Naive B cell (primary cell): ENCODE measurements at regions not wholly inside any gene's neighbourhood (a gene's known extent, or its start where the extent isn't known, plus 50 kb on each side); places are given as distances from the start of the nearest gene placed in this dataset.

Experiments
- ATAC-seq, 2 donors: fragments of 150-1000 bp; cut with Tn5 transposase; 2 replicates each; pipeline ENCODE4 v1.10.0; 2021; ENCODE audit warnings: low read depth in 2 of 2, mild to moderate bottlenecking in 2 of 2, moderate library complexity in 2 of 2
- DNase-seq: peaks from one replicate; pipeline ENCODE4 v3.0.0; 2022
- H3K27ac Mint-ChIP-seq, 6 donors: one replicate each; pipeline ENCODE4 v1.8.0; 2020 to 2022; ENCODE audit warnings: mild to moderate bottlenecking in 6 of 6, mixed read lengths in 6 of 6, moderate library complexity in 5 of 6, inconsistent platforms in 2 of 6
- H3K27me3 Mint-ChIP-seq, 3 donors: one replicate each; pipeline ENCODE4 v1.8.0; 2021 to 2022; ENCODE audit warnings: mixed read lengths in 3 of 3, mild to moderate bottlenecking in 1 of 3
- H3K36me3 Mint-ChIP-seq, 2 donors: one replicate each; pipeline ENCODE4 v1.8.0; 2020 to 2022; ENCODE audit warnings: mixed read lengths in 2 of 2, inconsistent platforms in 1 of 2, mild to moderate bottlenecking in 1 of 2
- H3K4me1 Mint-ChIP-seq, 3 donors: one replicate each; pipeline ENCODE4 v1.8.0; 2020 to 2022; ENCODE audit warnings: mixed read lengths in 3 of 3, inconsistent platforms in 1 of 3, mild to moderate bottlenecking in 1 of 3, moderate library complexity in 1 of 3
- H3K4me3 Mint-ChIP-seq, 8 donors: one replicate each; pipeline ENCODE4 v1.8.0; 2020 to 2022; ENCODE audit warnings: mild to moderate bottlenecking in 8 of 8, mixed read lengths in 8 of 8, moderate library complexity in 8 of 8, inconsistent platforms in 2 of 8
- H3K9me3 Mint-ChIP-seq, 7 donors: one replicate each; pipeline ENCODE4 v1.8.0; 2020 to 2022; ENCODE audit warnings: mixed read lengths in 7 of 7, mild to moderate bottlenecking in 5 of 7, inconsistent platforms in 2 of 7, moderate library complexity in 1 of 7

GRCh38 chr7:121474301-121474673 is 78.2 kb upstream of the FAM3C start:
- H3K4me3 Mint-ChIP-seq = no peak overlapping the region
- H3K36me3 Mint-ChIP-seq = no peaks in the 10 kb centered on the region
- ATAC-seq (no peak), DNase-seq (no peak)
- H3K9me3 Mint-ChIP-seq = peaks cover 0 to 2% (median 0%) of the 10 kb centered on the region in 7 donors
- H3K4me1 Mint-ChIP-seq = no peaks in the 10 kb centered on the region
- H3K27ac Mint-ChIP-seq = peak overlapping the region in 1 of 6 donors; percentile 10
- H3K27me3 Mint-ChIP-seq = no peaks in the 10 kb centered on the region

GRCh38 chr7:121473645-121474300 is 77.7 kb upstream of the FAM3C start:
- DNase-seq = no peak
- no peak for ATAC-seq
- no peaks in the 10 kb centered on the region for H3K27me3 Mint-ChIP-seq
- no peak overlapping the region for H3K4me3 Mint-ChIP-seq
- H3K9me3 Mint-ChIP-seq = peaks cover 0 to 2% (median 0%) of the 10 kb centered on the region in 7 donors
- H3K36me3 Mint-ChIP-seq = no peaks in the 10 kb centered on the region
- no peaks in the 10 kb centered on the region for H3K4me1 Mint-ChIP-seq
- H3K27ac Mint-ChIP-seq = peak overlapping the region in 1 of 6 donors; percentile 10

- Mint-ChIP-seq H3K9me3 (peaks cover 0 to 2% (median 0%) of the 10 kb centered on the region in 7 donors), H3K27ac (no peak overlapping the region), H3K36me3 (no peaks in the 10 kb centered on the region), H3K4me3 (no peak overlapping the region), H3K27me3 (peaks cover 4 to 11% (median 9%) of the 10 kb centered on the region in 3 donors), H3K4me1 (no peaks in the 10 kb centered on the region)
- ATAC-seq (no peak), DNase-seq (no peak)
Measured at GRCh38 chr7:121466455-121466854, 70.3 kb upstream of the FAM3C start.

- Mint-ChIP-seq H3K9me3 (peaks cover 0 to 3% (median 0%) of the 10 kb centered on the region in 7 donors), H3K4me3 (no peak overlapping the region), H3K27me3 (peaks cover 6 to 18% (median 9%) of the 10 kb centered on the region in 3 donors), H3K27ac (no peak overlapping the region), H3K36me3 (no peaks in the 10 kb centered on the region), H3K4me1 (no peaks in the 10 kb centered on the region)
- no peak for DNase-seq
- no peak for ATAC-seq
Measured at GRCh38 chr7:121459148-121459547, 63.0 kb upstream of the FAM3C start.

GRCh38 chr7:121456785-121457359 is 60.8 kb upstream of the FAM3C start:
- Mint-ChIP-seq H3K36me3 (no peaks in the 10 kb centered on the region), H3K27me3 (peaks cover 0 to 9% (median 5%) of the 10 kb centered on the region in 3 donors), H3K4me1 (peaks cover 2 to 8% (median 3%) of the 10 kb centered on the region in 3 donors), H3K27ac (no peak overlapping the region), H3K9me3 (peaks cover 0 to 11% (median 3%) of the 10 kb centered on the region in 7 donors), H3K4me3 (no peak overlapping the region)
- ATAC-seq (no peak), DNase-seq (no peak)

- ATAC-seq (no peak), DNase-seq (no peak)
- peaks cover 8 to 16% (median 10%) of the 10 kb centered on the region in 3 donors for H3K4me1 Mint-ChIP-seq
- H3K27ac Mint-ChIP-seq = no peak overlapping the region
- H3K4me3 Mint-ChIP-seq = no peak overlapping the region
- peaks cover 0 to 6% (median 0%) of the 10 kb centered on the region in 3 donors for H3K27me3 Mint-ChIP-seq
- no peaks in the 10 kb centered on the region for H3K36me3 Mint-ChIP-seq
- peaks cover 0 to 16% (median 4%) of the 10 kb centered on the region in 7 donors for H3K9me3 Mint-ChIP-seq
Measured at GRCh38 chr7:121456015-121456414, 59.9 kb upstream of the FAM3C start.

GRCh38 chr7:121452389-121452788 is 56.3 kb upstream of the FAM3C start:
- no peak overlapping the region for H3K4me3 Mint-ChIP-seq
- no peaks in the 10 kb centered on the region for H3K27me3 Mint-ChIP-seq
- no peak for ATAC-seq
- DNase-seq = no peak
- H3K36me3 Mint-ChIP-seq = no peaks in the 10 kb centered on the region
- H3K27ac Mint-ChIP-seq = peak overlapping the region in 1 of 6 donors; percentile 2
- peaks cover 0 to 16% (median 4%) of the 10 kb centered on the region in 7 donors for H3K9me3 Mint-ChIP-seq
- peaks cover 10 to 16% (median 12%) of the 10 kb centered on the region in 3 donors for H3K4me1 Mint-ChIP-seq

- ATAC-seq (peak; percentile 81 to 92), DNase-seq (peak; percentile 17)
- Mint-ChIP-seq H3K9me3 (peaks cover 0 to 16% (median 4%) of the 10 kb centered on the region in 7 donors), H3K4me1 (peaks cover 12 to 16% (median 14%) of the 10 kb centered on the region in 3 donors), H3K4me3 (peak overlapping the region in 3 of 8 donors; percentile 17 to 43 (median 36)), H3K27ac (peak overlapping the region in 5 of 6 donors; percentile 4 to 69 (median 39)), H3K36me3 (no peaks in the 10 kb centered on the region), H3K27me3 (no peaks in the 10 kb centered on the region)
Measured at GRCh38 chr7:121451367-121452094, 55.4 kb upstream of the FAM3C start.

GRCh38 chr7:121450631-121451198 is 54.6 kb upstream of the FAM3C start:
- Mint-ChIP-seq H3K4me3 (no peak overlapping the region), H3K27ac (peak overlapping the region in 2 of 6 donors; percentile 4 to 39), H3K4me1 (peaks cover 12 to 16% (median 14%) of the 10 kb centered on the region in 3 donors), H3K36me3 (no peaks in the 10 kb centered on the region), H3K9me3 (peaks cover 0 to 16% (median 4%) of the 10 kb centered on the region in 7 donors), H3K27me3 (no peaks in the 10 kb centered on the region)
- DNase-seq (no peak), ATAC-seq (no peak)

- no peak overlapping the region for H3K27ac Mint-ChIP-seq
- peaks cover 0 to 16% (median 4%) of the 10 kb centered on the region in 7 donors for H3K9me3 Mint-ChIP-seq
- H3K4me3 Mint-ChIP-seq = no peak overlapping the region
- no peak for ATAC-seq
- H3K4me1 Mint-ChIP-seq = peaks cover 12 to 16% (median 14%) of the 10 kb centered on the region in 3 donors
- DNase-seq = no peak
- H3K36me3 Mint-ChIP-seq = no peaks in the 10 kb centered on the region
- H3K27me3 Mint-ChIP-seq = no peaks in the 10 kb centered on the region
Measured at GRCh38 chr7:121449735-121450240, 53.7 kb upstream of the FAM3C start.

GRCh38 chr7:121449329-121449728 is 53.2 kb upstream of the FAM3C start:
- Mint-ChIP-seq H3K4me1 (peaks cover 12 to 16% (median 14%) of the 10 kb centered on the region in 3 donors), H3K9me3 (peaks cover 0 to 16% (median 4%) of the 10 kb centered on the region in 7 donors), H3K4me3 (no peak overlapping the region), H3K27me3 (no peaks in the 10 kb centered on the region), H3K36me3 (no peaks in the 10 kb centered on the region), H3K27ac (no peak overlapping the region)
- ATAC-seq (no peak), DNase-seq (no peak)

- peaks cover 12 to 16% (median 14%) of the 10 kb centered on the region in 3 donors for H3K4me1 Mint-ChIP-seq
- H3K9me3 Mint-ChIP-seq = peaks cover 0 to 15% (median 4%) of the 10 kb centered on the region in 7 donors
- H3K4me3 Mint-ChIP-seq = no peak overlapping the region
- no peak for ATAC-seq
- H3K27me3 Mint-ChIP-seq = no peaks in the 10 kb centered on the region
- peak overlapping the region in 1 of 6 donors; percentile 71 for H3K27ac Mint-ChIP-seq
- no peaks in the 10 kb centered on the region for H3K36me3 Mint-ChIP-seq
- DNase-seq = no peak
Measured at GRCh38 chr7:121448429-121448828, 52.3 kb upstream of the FAM3C start.

GRCh38 chr7:121447911-121448300 is 51.8 kb upstream of the FAM3C start:
- Mint-ChIP-seq H3K36me3 (no peaks in the 10 kb centered on the region), H3K27ac (peak overlapping the region in 1 of 6 donors; percentile 25), H3K9me3 (peaks cover 0 to 9% (median 4%) of the 10 kb centered on the region in 7 donors), H3K4me1 (peaks cover 12 to 16% (median 14%) of the 10 kb centered on the region in 3 donors), H3K4me3 (no peak overlapping the region), H3K27me3 (no peaks in the 10 kb centered on the region)
- DNase-seq = no peak
- no peak for ATAC-seq
